Left hindlimb (tissue), 1 donor: ENCODE measurements at regions not wholly inside any gene's neighbourhood (a gene's known extent, or its start where the extent isn't known, plus 50 kb on each side); places are given as distances from the start of the nearest gene placed in this dataset.
"Not testable (repeated sequence)": the region's sequence is repeated elsewhere in the genome, so short reads cannot be mapped to it uniquely, and the experiment has no call there.

Experiments used
- DNase-seq: peaks from one replicate; pipeline ENCODE4 v3.0.0-alpha.2; 2018

GRCh38 chr1:244301595-244302130, 150.0 kb downstream of the ADSS2 start:
- DNase-seq = no peak

- no peak for DNase-seq
Measured at GRCh38 chr1:244302876-244303609, 148.7 kb downstream of the ADSS2 start.

GRCh38 chr1:244303610-244303969, 148.1 kb downstream of the ADSS2 start:
- DNase-seq = no peak

GRCh38 chr1:244304156-244304555, 147.6 kb downstream of the ADSS2 start:
- no peak for DNase-seq

GRCh38 chr1:244304656-244305055, 147.1 kb downstream of the ADSS2 start:
- DNase-seq = no peak

- no peak for DNase-seq
Measured at GRCh38 chr1:244305776-244306341, 145.8 kb downstream of the ADSS2 start.

- DNase-seq = no peak
Measured at GRCh38 chr1:244306544-244306943, 145.2 kb downstream of the ADSS2 start.

GRCh38 chr1:244309191-244309590, 142.5 kb downstream of the ADSS2 start:
- DNase-seq = not testable (repeated sequence)

GRCh38 chr1:244311784-244312532, 139.8 kb downstream of the ADSS2 start:
- DNase-seq = peak; percentile 59

GRCh38 chr1:244313346-244313745, 138.4 kb downstream of the ADSS2 start:
- DNase-seq = no peak

GRCh38 chr1:244314921-244315559, 136.7 kb downstream of the ADSS2 start:
- no peak for DNase-seq

GRCh38 chr1:244315996-244316395, 135.7 kb downstream of the ADSS2 start:
- DNase-seq = no peak

- DNase-seq = no peak
Measured at GRCh38 chr1:244316407-244316806, 135.3 kb downstream of the ADSS2 start.

GRCh38 chr1:244316986-244317655, 134.6 kb downstream of the ADSS2 start:
- DNase-seq = no peak

GRCh38 chr1:244318078-244318477, 133.6 kb downstream of the ADSS2 start:
- DNase-seq = no peak

- no peak for DNase-seq
Measured at GRCh38 chr1:244318512-244318911, 133.2 kb downstream of the ADSS2 start.

- DNase-seq = no peak
Measured at GRCh38 chr1:244319283-244320132, 132.2 kb downstream of the ADSS2 start.

GRCh38 chr1:244322181-244322580, 129.5 kb downstream of the ADSS2 start:
- DNase-seq = no peak

GRCh38 chr1:244322791-244323521, 128.8 kb downstream of the ADSS2 start:
- DNase-seq = no peak

- DNase-seq = no peak
Measured at GRCh38 chr1:244324176-244324883, 127.4 kb downstream of the ADSS2 start.
